ENCODE measurements at regions not wholly inside any gene's neighbourhood (a gene's known extent, or its start where the extent isn't known, plus 50 kb on each side); places are given as distances from the start of the nearest gene placed in this dataset.
"Not testable (repeated sequence)": the region's sequence is repeated elsewhere in the genome, so short reads cannot be mapped to it uniquely, and the experiment has no call there.

GRCh38 chr2:155905657-155906056 is 426.9 kb downstream of the NR4A2 start:
- no peak for DNase-seq

GRCh38 chr2:155904720-155905119 is 427.8 kb downstream of the NR4A2 start:
- DNase-seq = no peak

DNA sequence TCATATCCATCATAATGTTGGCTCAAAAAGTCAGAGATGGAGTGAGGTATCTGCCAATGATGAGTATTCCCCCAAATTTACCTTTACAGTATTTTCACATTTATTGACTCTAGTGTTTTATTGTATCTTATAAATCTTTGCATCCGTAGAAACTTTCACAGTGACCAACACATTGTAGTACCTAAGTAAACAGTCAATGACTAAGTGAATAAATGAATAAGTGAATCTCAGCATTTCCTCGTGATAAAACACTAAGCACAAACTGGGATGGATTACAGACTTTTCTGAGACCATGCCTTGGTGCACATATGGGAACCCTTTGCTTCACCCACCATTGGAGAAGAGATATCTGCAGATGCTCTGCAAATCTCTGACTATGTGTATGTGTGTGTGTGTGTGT is 429.9 kb downstream of the NR4A2 start:
- no peak for DNase-seq

GRCh38 chr2:155895016-155895415 is 437.5 kb downstream of the NR4A2 start:
- no peak for DNase-seq

- not testable (repeated sequence) for DNase-seq
These were observed 452.1 kb downstream of the NR4A2 start for GRCh38 chr2:155880382-155880781.

DNA sequence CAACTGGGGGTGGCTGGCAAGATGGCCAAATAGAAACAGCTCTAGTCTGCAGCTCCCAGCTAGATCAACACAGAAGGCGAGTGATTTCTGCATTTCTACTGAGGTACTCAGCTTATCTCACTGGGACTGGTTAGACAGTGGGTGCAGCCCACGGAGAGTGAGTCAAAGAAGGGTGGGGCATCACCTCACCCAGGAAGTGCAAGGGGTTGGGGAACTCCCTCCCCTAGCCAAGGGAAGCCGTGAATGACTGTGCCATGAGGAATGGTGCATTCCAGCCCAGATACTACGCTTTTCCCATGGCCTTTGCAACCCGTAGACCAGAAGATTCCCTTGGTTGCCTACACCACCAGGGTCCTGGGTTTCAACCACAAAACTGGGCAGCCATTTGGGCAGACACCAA is 452.6 kb downstream of the NR4A2 start:
- DNase-seq = not testable (repeated sequence)

GRCh38 chr2:155872396-155872795 is 460.1 kb downstream of the NR4A2 start:
- no peak for DNase-seq

- no peak for DNase-seq
These were observed 460.6 kb downstream of the NR4A2 start for GRCh38 chr2:155871940-155872339.

DNA sequence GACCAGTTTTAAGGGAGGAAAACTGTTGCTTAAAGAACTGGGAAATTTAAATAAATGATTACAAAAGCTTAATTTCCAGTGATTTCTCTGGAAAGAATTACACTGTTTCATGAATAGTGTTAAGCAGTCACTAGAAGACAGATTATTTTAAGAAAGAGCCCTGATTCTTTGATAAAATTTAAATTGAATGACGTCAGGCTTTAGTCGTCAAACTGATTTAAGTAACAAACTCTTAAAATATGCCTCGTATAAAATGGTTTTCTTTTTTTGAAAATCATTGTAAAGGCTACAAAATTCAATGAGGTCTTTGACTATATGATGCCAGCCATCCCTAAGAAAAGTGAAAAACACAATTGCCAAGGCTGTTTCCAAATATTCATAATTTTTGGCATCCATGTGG is 465.0 kb downstream of the NR4A2 start:
- DNase-seq = no peak

DNA sequence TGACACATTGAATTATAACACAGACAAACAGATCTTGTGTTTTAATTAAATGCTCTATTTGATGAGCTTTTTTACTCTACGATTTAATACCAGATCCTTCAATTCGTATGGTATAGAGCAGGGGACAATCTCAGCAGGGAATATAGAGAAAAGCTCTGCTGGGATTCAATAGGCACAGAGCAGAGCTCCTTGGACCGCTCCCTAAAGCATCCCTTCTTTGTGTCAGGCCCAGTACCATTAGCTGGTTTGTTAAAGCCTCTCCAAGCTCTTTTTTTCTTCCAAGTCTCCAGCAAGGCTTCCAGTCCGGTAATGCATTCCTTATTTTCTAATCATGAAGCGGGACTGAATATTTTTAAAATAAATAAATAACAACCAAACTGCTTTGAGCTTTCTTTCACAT is 466.0 kb downstream of the NR4A2 start:
- DNase-seq = no peak

- no peak for DNase-seq
These were observed 480.4 kb downstream of the NR4A2 start for GRCh38 chr2:155852156-155852555.

- DNase-seq = no peak
These were observed 486.3 kb downstream of the NR4A2 start for GRCh38 chr2:155846259-155846658.

DNA sequence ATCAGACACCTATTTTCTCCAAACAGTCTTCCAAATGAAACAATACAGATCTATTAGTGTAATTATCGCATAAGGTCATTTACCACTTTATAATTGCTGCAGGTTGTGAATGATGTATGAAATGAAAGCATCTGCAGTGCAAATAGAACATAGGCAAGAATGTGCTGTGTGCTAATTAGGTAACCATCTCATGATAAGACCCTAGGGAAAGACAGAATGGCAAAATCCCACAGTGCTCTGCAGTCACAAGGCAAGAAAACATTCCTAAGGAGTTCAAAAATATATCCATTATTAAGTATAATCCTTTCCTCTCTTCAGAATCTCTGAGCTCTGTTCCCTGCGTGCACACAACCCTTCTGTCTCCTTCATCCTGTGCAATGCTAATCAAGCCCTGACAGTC is 488.1 kb downstream of the NR4A2 start:
- DNase-seq = no peak

GRCh38 chr2:155842103-155842502 is 490.4 kb downstream of the NR4A2 start:
- DNase-seq = peak in 1 of 51 donors; percentile 2

DNA sequence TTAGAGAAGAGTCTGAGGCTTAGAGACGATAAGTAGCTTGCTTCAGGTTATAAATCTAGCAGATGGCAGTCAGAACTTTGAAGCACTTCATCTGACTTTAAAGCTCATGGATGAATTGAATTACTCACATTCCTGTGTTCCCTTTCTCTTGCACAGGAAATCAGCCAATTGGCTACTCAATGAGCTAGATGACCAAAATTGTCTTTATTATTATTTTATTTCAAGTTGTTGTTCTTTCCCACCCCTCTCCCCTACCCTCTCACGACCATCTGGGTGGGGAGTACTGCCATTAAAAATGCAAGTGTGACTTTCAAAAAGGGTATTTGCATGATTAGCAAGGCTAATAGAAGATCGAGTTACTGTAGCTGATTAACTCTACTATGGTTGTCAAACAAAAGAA is 491.1 kb downstream of the NR4A2 start:
- DNase-seq = no peak

DNA sequence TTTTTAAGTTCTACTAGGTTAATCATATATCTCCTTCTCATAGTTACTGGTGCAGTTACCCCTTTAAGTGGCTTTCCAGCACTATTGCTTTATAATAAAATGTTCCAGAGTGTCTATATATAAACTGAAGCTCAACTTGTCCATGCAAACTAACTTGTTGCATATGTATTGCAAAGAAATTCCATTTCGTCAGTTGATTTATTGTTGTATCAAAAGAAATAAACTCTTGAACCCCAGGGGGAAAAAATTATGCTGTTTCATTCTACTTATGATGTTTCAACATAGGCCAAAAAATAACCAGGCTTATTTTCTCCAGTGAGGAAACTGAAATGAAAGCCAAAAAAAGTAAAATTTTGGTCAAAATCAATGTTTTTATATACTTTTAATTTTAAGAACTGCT is 491.9 kb downstream of the NR4A2 start:
- no peak for DNase-seq

DNA sequence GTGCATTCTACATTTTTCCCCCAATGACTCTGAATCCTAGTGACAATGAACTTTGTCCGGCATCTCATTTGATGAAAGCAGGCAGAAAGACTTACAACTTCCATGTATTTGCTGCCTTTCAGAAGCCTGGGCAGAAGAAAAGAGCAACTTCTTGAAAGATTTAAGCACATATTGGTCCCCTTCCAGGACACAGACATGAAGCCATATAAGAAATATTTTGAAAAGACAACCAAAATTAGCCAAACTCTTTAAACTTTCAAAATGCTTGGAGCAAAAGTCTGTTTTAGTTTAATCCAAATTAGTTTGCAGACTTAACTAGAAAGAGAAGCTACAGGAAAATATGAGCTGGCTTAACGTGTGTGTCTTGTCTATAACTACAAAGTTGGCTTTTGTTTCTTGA is 492.5 kb downstream of the NR4A2 start:
- no peak for DNase-seq

GRCh38 chr2:155839436-155839835 is 493.1 kb downstream of the NR4A2 start:
- no peak for DNase-seq

GRCh38 chr2:155836439-155836838 is 496.1 kb downstream of the NR4A2 start:
- DNase-seq = no peak

GRCh38 chr2:155830817-155831579 is 501.5 kb downstream of the NR4A2 start:
- no peak for DNase-seq

DNA sequence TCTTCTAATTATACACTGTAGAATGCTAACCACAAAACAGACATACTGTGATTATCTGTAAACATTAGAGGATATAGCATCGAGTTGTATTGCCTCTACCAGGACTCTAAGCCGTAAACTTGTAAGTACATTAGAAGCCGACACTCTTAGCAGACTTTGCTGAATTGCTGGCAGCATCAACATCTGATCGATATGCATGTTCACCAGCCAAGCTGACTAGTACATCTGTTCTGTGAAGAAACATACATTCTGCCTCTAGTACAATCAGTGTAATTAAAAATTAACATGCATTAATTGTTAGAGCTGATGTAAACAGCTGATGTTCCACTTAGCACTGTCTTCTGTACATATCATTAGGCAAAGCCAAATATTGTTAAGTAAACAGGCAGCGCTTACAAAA is 502.2 kb downstream of the NR4A2 start:
- DNase-seq = no peak

- no peak for DNase-seq
These were observed 506.6 kb downstream of the NR4A2 start for GRCh38 chr2:155825876-155826275.

DNA sequence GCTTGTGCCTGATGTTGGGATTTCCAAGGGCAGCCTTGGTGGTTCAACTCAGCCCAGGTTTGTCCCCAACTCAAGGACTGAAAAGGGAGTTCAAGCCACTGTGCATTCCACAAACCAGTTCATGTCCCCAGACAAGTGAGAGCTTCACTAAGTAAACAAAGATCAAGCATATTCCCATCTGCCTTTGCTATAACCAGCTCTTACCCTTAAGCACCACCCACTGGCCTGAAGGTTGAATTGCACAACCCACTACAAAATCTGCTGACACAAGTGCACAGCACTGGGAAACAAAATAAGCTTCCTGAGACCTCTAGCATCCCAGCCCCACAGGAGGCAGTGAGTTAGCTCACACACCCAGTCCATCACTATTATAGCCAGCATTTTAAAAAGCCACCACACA is 516.7 kb downstream of the NR4A2 start:
- DNase-seq = peak in 18 of 51 donors; percentile 1 to 44 (median 12)

GRCh38 chr2:155815275-155815674 is 517.2 kb downstream of the NR4A2 start:
- peak in 1 of 51 donors; percentile 1 for DNase-seq

Measured in hypothalamus (tissue), 51 donors.